ENCODE measurements at regions not wholly inside any gene's neighbourhood (a gene's known extent, or its start where the extent isn't known, plus 50 kb on each side); places are given as distances from the start of the nearest gene placed in this dataset.

GRCh38 chr7:104264285-104264684 is 56.5 kb upstream of the ORC5 start:
- H3K9me3 Mint-ChIP-seq, result peaks cover 9% of the 10 kb centered on the region
- H3K4me3 ChIP-seq (ENCODE audit: low read length), result no peak overlapping the region
- peaks cover 0 to 4% of the 10 kb centered on the region in 2 experiments for H3K27me3 ChIP-seq (ENCODE audit: control insufficient read depth in 1 of 2, insufficient read depth in 2 of 2, low read length in 2 of 2)
- H3K4me1 Mint-ChIP-seq (ENCODE audit: low read depth), result no peaks in the 10 kb centered on the region
- TF ChIP-seq CTCF (IDR thresholded peaks at IDR 0.05), result no peak
- intact Hi-C loops (cut with DNase I, micrococcal nuclease), result no loop called here
- peaks cover 0 to 12% of the 10 kb centered on the region in 2 experiments for H3K9me3 ChIP-seq (ENCODE audit: control insufficient read depth in 1 of 2, insufficient read depth in 1 of 2, low read length in 2 of 2)
- H3K4me3 Mint-ChIP-seq, result no peak overlapping the region
- ChIA-PET POLR2A (no interaction called here), CTCF (no interaction called here)
- no peak for ATAC-seq (ENCODE audit: poor library complexity)
- H3K36me3 Mint-ChIP-seq (ENCODE audit: low read depth), result no peaks in the 10 kb centered on the region
- DNase-seq, result no peak
- H3K4me1 ChIP-seq (ENCODE audit: insufficient read depth, low read length), result no peaks in the 10 kb centered on the region
- peaks cover 45% of the 10 kb centered on the region for H3K27me3 Mint-ChIP-seq
- H3K27ac ChIP-seq (ENCODE audit: low read depth in 1 of 2, low read length in 2 of 2), result no peak overlapping the region
- no peak overlapping the region for H3K27ac Mint-ChIP-seq
- no peaks in the 10 kb centered on the region for H3K36me3 ChIP-seq (ENCODE audit: insufficient read depth, low read length)

- ChIA-PET CTCF (interaction anchor here (1.3 kb wide), 1 partner anchor 52 kb away, joined by 3 read pairs; no protein-coding TSS in a partner anchor), POLR2A (no interaction called here)
- Mint-ChIP-seq H3K4me3 (no peak overlapping the region), H3K4me1 (ENCODE audit: low read depth) (no peaks in the 10 kb centered on the region), H3K27me3 (peaks cover 25% of the 10 kb centered on the region), H3K36me3 (ENCODE audit: low read depth) (no peaks in the 10 kb centered on the region), H3K27ac (no peak overlapping the region), H3K9me3 (peaks cover 6% of the 10 kb centered on the region)
- TF ChIP-seq CTCF (IDR thresholded peaks at IDR 0.05), result no peak
- no peak for DNase-seq
- Histone ChIP-seq H3K27ac (ENCODE audit: low read depth in 1 of 2, low read length in 2 of 2) (no peak overlapping the region), H3K4me3 (ENCODE audit: low read length) (no peak overlapping the region), H3K4me1 (ENCODE audit: insufficient read depth, low read length) (no peaks in the 10 kb centered on the region), H3K36me3 (ENCODE audit: insufficient read depth, low read length) (no peaks in the 10 kb centered on the region), H3K9me3 (ENCODE audit: control insufficient read depth in 1 of 2, insufficient read depth in 1 of 2, low read length in 2 of 2) (peaks cover 0 to 8% of the 10 kb centered on the region in 2 experiments), H3K27me3 (ENCODE audit: control insufficient read depth in 1 of 2, insufficient read depth in 2 of 2, low read length in 2 of 2) (peaks cover 4 to 5% of the 10 kb centered on the region in 2 experiments)
- intact Hi-C loops (cut with DNase I, micrococcal nuclease), result no loop called here
- ATAC-seq (ENCODE audit: poor library complexity), result no peak
Measured at GRCh38 chr7:104267701-104268368, 60.0 kb upstream of the ORC5 start.

GRCh38 chr7:104271948-104272347 is 56.5 kb upstream of the LHFPL3 start:
- ChIA-PET CTCF (no interaction called here), POLR2A (no interaction called here)
- Histone ChIP-seq H3K4me1 (ENCODE audit: insufficient read depth, low read length) (no peaks in the 10 kb centered on the region), H3K27ac (ENCODE audit: low read depth in 1 of 2, low read length in 2 of 2) (no peak overlapping the region), H3K27me3 (ENCODE audit: control insufficient read depth in 1 of 2, insufficient read depth in 2 of 2, low read length in 2 of 2) (peaks cover 4 to 5% of the 10 kb centered on the region in 2 experiments), H3K36me3 (ENCODE audit: insufficient read depth, low read length) (no peaks in the 10 kb centered on the region), H3K4me3 (ENCODE audit: low read length) (no peak overlapping the region), H3K9me3 (ENCODE audit: control insufficient read depth in 1 of 2, insufficient read depth in 1 of 2, low read length in 2 of 2) (peaks cover 0 to 6% of the 10 kb centered on the region in 2 experiments)
- Mint-ChIP-seq H3K27me3 (peaks cover 38% of the 10 kb centered on the region), H3K4me1 (ENCODE audit: low read depth) (no peaks in the 10 kb centered on the region), H3K36me3 (ENCODE audit: low read depth) (no peaks in the 10 kb centered on the region), H3K27ac (no peak overlapping the region), H3K4me3 (no peak overlapping the region), H3K9me3 (peaks cover 3% of the 10 kb centered on the region)
- TF ChIP-seq CTCF (IDR thresholded peaks at IDR 0.05), result no peak
- ATAC-seq (ENCODE audit: poor library complexity) (no peak), DNase-seq (no peak)
- intact Hi-C loops (cut with DNase I, micrococcal nuclease), result no loop called here
